ENCODE measurements at regions not wholly inside any gene's neighbourhood (a gene's known extent, or its start where the extent isn't known, plus 50 kb on each side); places are given as distances from the start of the nearest gene placed in this dataset.

DNA sequence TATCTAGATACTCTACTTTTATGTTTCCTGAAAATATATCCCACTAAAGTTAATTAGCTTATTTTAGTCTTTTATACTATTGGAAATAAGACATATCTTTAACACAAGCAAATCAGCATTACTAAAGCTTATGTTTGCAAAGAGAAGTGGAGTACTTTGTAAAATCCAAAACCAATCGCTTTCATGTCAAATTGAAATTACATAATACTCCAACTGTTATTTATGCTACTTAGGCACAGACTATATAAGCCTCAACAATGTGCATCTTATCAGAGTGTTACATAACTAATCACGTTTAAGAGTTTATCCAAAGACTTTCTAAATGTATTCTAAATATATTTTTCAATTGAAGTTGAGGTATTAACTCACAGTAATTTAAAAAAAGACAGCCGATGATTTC is 200.0 kb downstream of the PCDH20 start:
- TF ChIP-seq, protein P1, sequence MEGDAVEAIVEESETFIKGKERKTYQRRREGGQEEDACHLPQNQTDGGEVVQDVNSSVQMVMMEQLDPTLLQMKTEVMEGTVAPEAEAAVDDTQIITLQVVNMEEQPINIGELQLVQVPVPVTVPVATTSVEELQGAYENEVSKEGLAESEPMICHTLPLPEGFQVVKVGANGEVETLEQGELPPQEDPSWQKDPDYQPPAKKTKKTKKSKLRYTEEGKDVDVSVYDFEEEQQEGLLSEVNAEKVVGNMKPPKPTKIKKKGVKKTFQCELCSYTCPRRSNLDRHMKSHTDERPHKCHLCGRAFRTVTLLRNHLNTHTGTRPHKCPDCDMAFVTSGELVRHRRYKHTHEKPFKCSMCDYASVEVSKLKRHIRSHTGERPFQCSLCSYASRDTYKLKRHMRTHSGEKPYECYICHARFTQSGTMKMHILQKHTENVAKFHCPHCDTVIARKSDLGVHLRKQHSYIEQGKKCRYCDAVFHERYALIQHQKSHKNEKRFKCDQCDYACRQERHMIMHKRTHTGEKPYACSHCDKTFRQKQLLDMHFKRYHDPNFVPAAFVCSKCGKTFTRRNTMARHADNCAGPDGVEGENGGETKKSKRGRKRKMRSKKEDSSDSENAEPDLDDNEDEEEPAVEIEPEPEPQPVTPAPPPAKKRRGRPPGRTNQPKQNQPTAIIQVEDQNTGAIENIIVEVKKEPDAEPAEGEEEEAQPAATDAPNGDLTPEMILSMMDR (IDR thresholded peaks at IDR 0.05) = no peak
- TF ChIP-seq POLR2AphosphoS5 (IDR thresholded peaks at IDR 0.05) (no peak), POLR2A (IDR thresholded peaks at IDR 0.05) (no peak)

Measured in gastroesophageal sphincter (tissue), 3 donors.